Left ventricle myocardium superior (tissue), 1 donor: ENCODE measurements at regions not wholly inside any gene's neighbourhood (a gene's known extent, or its start where the extent isn't known, plus 50 kb on each side); places are given as distances from the start of the nearest gene placed in this dataset.

Source experiments
- ATAC-seq: fragments of 200-7000 bp; cut with Tn5 transposase; one replicate; pipeline ENCODE4 v1.9.1; 2020; ENCODE audit warnings: mild to moderate bottlenecking, moderate library complexity
- DNase-seq: peaks from one replicate; pipeline ENCODE4 v3.0.0-alpha.2; 2020
- intact Hi-C: fragments of 100-400 bp; cut with micrococcal nuclease; formaldehyde crosslinking; loops from one replicate; pipeline ENCODE4 v1.11.0; 2022
- donor health status: DM: no; HTN: yes; CAD: no; lungs with severe emphysema.

GRCh38 chr6:154595538-154595937 lies 85.1 kb upstream of the CNKSR3 start:
- intact Hi-C loops, result loop anchor here (10.0 kb wide), 1 partner anchor 81 kb away; the partner anchor contains the start of gene CNKSR3
- ATAC-seq (no peak), DNase-seq (no peak)

GRCh38 chr6:154596009-154596408 lies 85.5 kb upstream of the CNKSR3 start:
- DNase-seq (no peak), ATAC-seq (no peak)
- intact Hi-C loops, result loop anchor here (10.0 kb wide), 1 partner anchor 81 kb away; the partner anchor contains the start of gene CNKSR3

- no peak for DNase-seq
- intact Hi-C loops, result loop anchor here (10.0 kb wide), 1 partner anchor 82 kb away; the partner anchor contains the start of gene CNKSR3
- peak; percentile 82 for ATAC-seq
Measured at GRCh38 chr6:154596701-154597100, 86.2 kb upstream of the CNKSR3 start.

GRCh38 chr6:154598399-154598798 lies 87.9 kb upstream of the CNKSR3 start:
- DNase-seq (no peak), ATAC-seq (no peak)
- intact Hi-C loops, result loop anchor here (10.0 kb wide), 1 partner anchor 84 kb away; the partner anchor contains the start of gene CNKSR3

- DNase-seq (no peak), ATAC-seq (no peak)
- intact Hi-C loops, result no loop called here
Measured at GRCh38 chr6:154602296-154602695, 91.8 kb upstream of the CNKSR3 start.

GRCh38 chr6:154602708-154603107 lies 92.2 kb upstream of the CNKSR3 start:
- DNase-seq (no peak), ATAC-seq (no peak)
- intact Hi-C loops, result no loop called here

- ATAC-seq, result no peak
- intact Hi-C loops, result no loop called here
- DNase-seq, result no peak
Measured at GRCh38 chr6:154604119-154604518, 93.6 kb upstream of the CNKSR3 start.

GRCh38 chr6:154605178-154605881 lies 94.8 kb upstream of the CNKSR3 start:
- intact Hi-C loops, result no loop called here
- ATAC-seq (no peak), DNase-seq (no peak)

- ATAC-seq, result no peak
- intact Hi-C loops, result no loop called here
- DNase-seq, result no peak
Measured at GRCh38 chr6:154605882-154606370, 95.4 kb upstream of the CNKSR3 start.

- ATAC-seq (no peak), DNase-seq (no peak)
- intact Hi-C loops, result no loop called here
Measured at GRCh38 chr6:154606457-154606856, 96.0 kb upstream of the CNKSR3 start.

- ATAC-seq (no peak), DNase-seq (no peak)
- intact Hi-C loops, result no loop called here
Measured at GRCh38 chr6:154606860-154607259, 96.4 kb upstream of the CNKSR3 start.

GRCh38 chr6:154611241-154611640 lies 100.8 kb upstream of the CNKSR3 start:
- no peak for DNase-seq
- intact Hi-C loops, result no loop called here
- no peak for ATAC-seq

- ATAC-seq (no peak), DNase-seq (no peak)
- intact Hi-C loops, result no loop called here
Measured at GRCh38 chr6:154611847-154612246, 101.4 kb upstream of the CNKSR3 start.

- no peak for DNase-seq
- intact Hi-C loops, result no loop called here
- peak; percentile 39 for ATAC-seq
Measured at GRCh38 chr6:154613137-154613676, 102.7 kb upstream of the CNKSR3 start.

- no peak for DNase-seq
- no peak for ATAC-seq
- intact Hi-C loops, result no loop called here
Measured at GRCh38 chr6:154614101-154614500, 103.6 kb upstream of the CNKSR3 start.

- intact Hi-C loops, result no loop called here
- no peak for DNase-seq
- peak; percentile 48 for ATAC-seq
Measured at GRCh38 chr6:154614641-154615040, 104.2 kb upstream of the CNKSR3 start.

- DNase-seq (peak; percentile 78), ATAC-seq (peak; percentile 91)
- intact Hi-C loops, result no loop called here
Measured at GRCh38 chr6:154615483-154616025, 105.1 kb upstream of the CNKSR3 start.

- DNase-seq (no peak), ATAC-seq (no peak)
- intact Hi-C loops, result no loop called here
Measured at GRCh38 chr6:154617175-154617574, 106.7 kb upstream of the CNKSR3 start.

GRCh38 chr6:154619146-154619545 lies 108.7 kb upstream of the CNKSR3 start:
- ATAC-seq (no peak), DNase-seq (no peak)
- intact Hi-C loops, result no loop called here

GRCh38 chr6:154621686-154622085 lies 111.2 kb upstream of the CNKSR3 start:
- no peak for DNase-seq
- intact Hi-C loops, result no loop called here
- ATAC-seq, result no peak
